ENCODE measurements at regions not wholly inside any gene's neighbourhood (a gene's known extent, or its start where the extent isn't known, plus 50 kb on each side); places are given as distances from the start of the nearest gene placed in this dataset.

- peaks cover 0 to 8% of the 10 kb centered on the region in 2 experiments; a peak in 1 of 4 replicates for H3K79me2 ChIP-seq (ENCODE audit: control insufficient read depth in 1 of 2, insufficient read depth in 2 of 2, low read length in 2 of 2)
- POLR2A ChIA-PET (ENCODE audit: partially characterized antibody): interaction anchor here (0.6 to 16.3 kb wide), 23 partner anchors 7 to 178 kb away, joined by 3 to 607 read pairs (median 5); partner anchors contain the start of genes ABHD2, HAPLN3 and MFGE8
- H3K23ac ChIP-seq (ENCODE audit: insufficient read length): no peak overlapping the region
- peaks cover 10 to 49% (median 36%) of the 10 kb centered on the region in 4 experiments for H3K4me1 ChIP-seq (replicated peaks in 1 of 4; ENCODE audit: control insufficient read depth in 3 of 4, insufficient read depth in 4 of 4, low read length in 3 of 4)
- H3K4me3 ChIP-seq (ENCODE audit: extremely low read depth in 1 of 4, insufficient read depth in 2 of 4, low read depth in 3 of 4, low read length in 4 of 4): peak overlapping the region in 1 of 4 experiments; percentile 39; a peak in 2 of 8 replicates
- 59% methylated on average over 5 of the region's 5 CpGs; no CpG with 5 or more reads in 1 of the 2 experiments for WGBS, 2 experiments (ENCODE audit: extremely low coverage in 1 of 2, insufficient coverage in 1 of 2, insufficient read length in 1 of 2, insufficient replicate concordance in 2 of 2, low coverage in 1 of 2, low lambda C conversion rate in 2 of 2, missing lambda C conversion rate in 1 of 2)
- H2BK20ac ChIP-seq (ENCODE audit: low read length): peak overlapping the region; percentile 77; the same call in 1 of the 2 replicates
- no peaks in the 10 kb centered on the region for H3K27me3 ChIP-seq (replicated peaks in 1 of 4; ENCODE audit: control insufficient read depth in 3 of 4, extremely low read depth in 1 of 4, insufficient read depth in 3 of 4, low read length in 3 of 4)
- peak overlapping the region; percentile 49 for H3K18ac ChIP-seq (ENCODE audit: extremely low read depth, low read length)
- CTCF ChIA-PET (ENCODE audit: partially characterized antibody): interaction anchor here (0.6 to 4.8 kb wide), 19 partner anchors 9 to 178 kb away, joined by 3 to 39 read pairs (median 5); partner anchors contain the start of gene HAPLN3
- H3K4me2 ChIP-seq (ENCODE audit: insufficient read depth in 1 of 2, low read depth in 2 of 2, low read length in 2 of 2): peak overlapping the region; percentile 54 to 69
- H4K20me1 ChIP-seq (replicated peaks in 1 of 2; ENCODE audit: control insufficient read depth in 1 of 2, insufficient read depth in 2 of 2, low read length in 2 of 2): no peaks in the 10 kb centered on the region
- H3K9me3 ChIP-seq (ENCODE audit: insufficient read depth in 2 of 2, low read depth in 1 of 2, low read length in 1 of 2): peaks cover 2 to 5% of the 10 kb centered on the region in 2 experiments; a peak in 1 of 4 replicates
- peak overlapping the region; percentile 55 for H3K4ac ChIP-seq (replicated peaks; ENCODE audit: insufficient read length, low read depth, low read length)
- no peaks in the 10 kb centered on the region for H3K36me3 ChIP-seq (ENCODE audit: control insufficient read depth in 2 of 4, insufficient read depth in 4 of 4, low read length in 3 of 4)
- peak overlapping the region; percentile 100 for H2BK120ac ChIP-seq (replicated peaks; ENCODE audit: low read depth, low read length)
- no peak overlapping the region for H4K8ac ChIP-seq (ENCODE audit: extremely low read depth, insufficient read depth, low read length)
- H2AFZ ChIP-seq (ENCODE audit: low read length): no peak overlapping the region
- FAIRE-seq (no peak), DNase-seq (ENCODE audit: low read depth in 1 of 2, low spot score in 2 of 2) (no peak)
- peak overlapping the region; percentile 100 for H4K91ac ChIP-seq (replicated peaks; ENCODE audit: insufficient read length, low read length)
- peak overlapping the region; percentile 99 for H2AK5ac ChIP-seq (ENCODE audit: low read depth, low read length)
- H2BK12ac ChIP-seq (ENCODE audit: low read depth, low read length): peak overlapping the region; percentile 100
- no peak overlapping the region for H3K14ac ChIP-seq (ENCODE audit: insufficient read length)
- peak overlapping the region in 2 of 4 experiments; percentile 35 to 42; a peak in 2 of 7 replicates for H3K9ac ChIP-seq (replicated peaks in 1 of 4; ENCODE audit: extremely low read depth in 1 of 4, low read depth in 3 of 4, low read length in 3 of 4)
- H3K27ac ChIP-seq (ENCODE audit: low read depth, low read length): peak overlapping the region; percentile 83
- H3K23me2 ChIP-seq (ENCODE audit: low read depth, low read length): peaks cover 3% of the 10 kb centered on the region; the same call in 1 of the 2 replicates
- no peak overlapping the region for H2BK15ac ChIP-seq (ENCODE audit: low read length)
- peak overlapping the region; percentile 94 for H3K56ac ChIP-seq (replicated peaks; ENCODE audit: insufficient read length, low read depth, low read length)
- H3K79me1 ChIP-seq (ENCODE audit: low read depth, low read length): no peaks in the 10 kb centered on the region
- H2BK5ac ChIP-seq (ENCODE audit: low read depth, low read length): peak overlapping the region; percentile 97
- H4K5ac ChIP-seq (ENCODE audit: insufficient read length, low read depth, low read length): peak overlapping the region; percentile 92
- TF ChIP-seq POLR2A (IDR thresholded peaks at IDR 0.05; ENCODE audit: control extremely low read depth in 1 of 2, low read depth in 2 of 2, low read length in 2 of 2) (peak in 1 of 2 experiments; percentile 53; a peak in 1 of 3 replicates), KDM1A (IDR thresholded peaks at IDR 0.05; ENCODE audit: borderline replicate concordance, low read length) (peak; percentile 65; the same call in 1 of the 2 replicates)
- TF ChIP-seq, protein P1, sequence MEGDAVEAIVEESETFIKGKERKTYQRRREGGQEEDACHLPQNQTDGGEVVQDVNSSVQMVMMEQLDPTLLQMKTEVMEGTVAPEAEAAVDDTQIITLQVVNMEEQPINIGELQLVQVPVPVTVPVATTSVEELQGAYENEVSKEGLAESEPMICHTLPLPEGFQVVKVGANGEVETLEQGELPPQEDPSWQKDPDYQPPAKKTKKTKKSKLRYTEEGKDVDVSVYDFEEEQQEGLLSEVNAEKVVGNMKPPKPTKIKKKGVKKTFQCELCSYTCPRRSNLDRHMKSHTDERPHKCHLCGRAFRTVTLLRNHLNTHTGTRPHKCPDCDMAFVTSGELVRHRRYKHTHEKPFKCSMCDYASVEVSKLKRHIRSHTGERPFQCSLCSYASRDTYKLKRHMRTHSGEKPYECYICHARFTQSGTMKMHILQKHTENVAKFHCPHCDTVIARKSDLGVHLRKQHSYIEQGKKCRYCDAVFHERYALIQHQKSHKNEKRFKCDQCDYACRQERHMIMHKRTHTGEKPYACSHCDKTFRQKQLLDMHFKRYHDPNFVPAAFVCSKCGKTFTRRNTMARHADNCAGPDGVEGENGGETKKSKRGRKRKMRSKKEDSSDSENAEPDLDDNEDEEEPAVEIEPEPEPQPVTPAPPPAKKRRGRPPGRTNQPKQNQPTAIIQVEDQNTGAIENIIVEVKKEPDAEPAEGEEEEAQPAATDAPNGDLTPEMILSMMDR (IDR thresholded peaks at IDR 0.05; ENCODE audit: control extremely low read depth in 1 of 3, insufficient read depth in 1 of 3, low read depth in 1 of 3, low read length in 3 of 3): no peak
These were observed 80.5 kb upstream of the MFGE8 start for GRCh38 chr15:88993662-88994061.

All from H1 (cell line).